IPS-18a (cell line): ENCODE measurements at regions not wholly inside any gene's neighbourhood (a gene's known extent, or its start where the extent isn't known, plus 50 kb on each side); places are given as distances from the start of the nearest gene placed in this dataset.

Experiments used
- H3K27ac ChIP-seq: one replicate; pipeline ENCODE4 v1.5.1; 2013; ENCODE audit warnings: low read length
- H3K27me3 ChIP-seq: one replicate; pipeline ENCODE4 v1.6.1; 2013; ENCODE audit warnings: mild to moderate bottlenecking, low read length; ENCODE audit not compliant: control insufficient read depth, insufficient read depth
- H3K36me3 ChIP-seq: one replicate; pipeline ENCODE4 v1.6.1; 2013; ENCODE audit warnings: low read depth, low read length; ENCODE audit not compliant: control insufficient read depth
- H3K4me1 ChIP-seq: one replicate; pipeline ENCODE4 v1.6.1; 2013; ENCODE audit warnings: low read depth, low read length; ENCODE audit not compliant: control insufficient read depth
- H3K4me3 ChIP-seq: one replicate; pipeline ENCODE4 v1.5.1; 2013; ENCODE audit warnings: low read length
- H3K9ac ChIP-seq: one replicate; pipeline ENCODE4 v1.6.1; 2013; ENCODE audit warnings: mild to moderate bottlenecking, low read length, moderate library complexity
- H3K9me3 ChIP-seq: one replicate; pipeline ENCODE4 v1.6.1; 2013; ENCODE audit warnings: low read depth, low read length; ENCODE audit not compliant: control insufficient read depth

GRCh38 chr11:15541079-15541478 lies 426.4 kb downstream of the INSC start:
- no peaks in the 10 kb centered on the region for H3K27me3 ChIP-seq

GRCh38 chr11:15544353-15544752 lies 429.6 kb downstream of the INSC start:
- no peaks in the 10 kb centered on the region for H3K9me3 ChIP-seq
- H3K27ac ChIP-seq: no peak overlapping the region
- H3K9ac ChIP-seq: no peak overlapping the region
- H3K4me1 ChIP-seq: peaks cover 7% of the 10 kb centered on the region
- no peaks in the 10 kb centered on the region for H3K36me3 ChIP-seq
- no peaks in the 10 kb centered on the region for H3K27me3 ChIP-seq
- H3K4me3 ChIP-seq: no peak overlapping the region

More at GRCh38 chr11:15541079-15541478, 426.4 kb downstream of the INSC start:
- no peaks in the 10 kb centered on the region for H3K36me3 ChIP-seq
- H3K4me1 ChIP-seq: no peaks in the 10 kb centered on the region
- H3K4me3 ChIP-seq: no peak overlapping the region
- H3K27ac ChIP-seq: no peak overlapping the region
- H3K9me3 ChIP-seq: no peaks in the 10 kb centered on the region
- no peak overlapping the region for H3K9ac ChIP-seq

DNA sequence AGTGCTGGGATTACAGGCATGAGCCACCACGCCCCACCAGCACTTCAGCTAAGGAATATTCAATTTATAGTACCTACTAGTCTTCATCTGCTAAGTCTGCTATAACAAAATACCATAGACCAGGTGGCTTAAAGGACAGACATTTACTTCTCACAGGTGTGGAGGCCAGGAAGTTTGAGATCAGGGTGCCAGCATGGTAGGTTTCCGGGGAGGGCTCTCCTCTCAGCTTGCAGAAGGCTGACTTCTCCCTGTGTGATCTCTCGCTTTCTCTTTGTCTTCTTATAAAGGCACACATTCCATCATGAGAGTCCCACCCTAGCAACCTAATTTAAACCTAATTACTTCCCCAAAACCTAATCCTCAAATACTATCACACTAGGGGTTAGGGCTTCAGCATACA lies 433.0 kb downstream of the INSC start:
- no peaks in the 10 kb centered on the region for H3K9me3 ChIP-seq
- H3K36me3 ChIP-seq: no peaks in the 10 kb centered on the region
- no peak overlapping the region for H3K27ac ChIP-seq
- H3K4me1 ChIP-seq: peaks cover 35% of the 10 kb centered on the region
- no peak overlapping the region for H3K4me3 ChIP-seq
- no peaks in the 10 kb centered on the region for H3K27me3 ChIP-seq
- H3K9ac ChIP-seq: no peak overlapping the region

DNA sequence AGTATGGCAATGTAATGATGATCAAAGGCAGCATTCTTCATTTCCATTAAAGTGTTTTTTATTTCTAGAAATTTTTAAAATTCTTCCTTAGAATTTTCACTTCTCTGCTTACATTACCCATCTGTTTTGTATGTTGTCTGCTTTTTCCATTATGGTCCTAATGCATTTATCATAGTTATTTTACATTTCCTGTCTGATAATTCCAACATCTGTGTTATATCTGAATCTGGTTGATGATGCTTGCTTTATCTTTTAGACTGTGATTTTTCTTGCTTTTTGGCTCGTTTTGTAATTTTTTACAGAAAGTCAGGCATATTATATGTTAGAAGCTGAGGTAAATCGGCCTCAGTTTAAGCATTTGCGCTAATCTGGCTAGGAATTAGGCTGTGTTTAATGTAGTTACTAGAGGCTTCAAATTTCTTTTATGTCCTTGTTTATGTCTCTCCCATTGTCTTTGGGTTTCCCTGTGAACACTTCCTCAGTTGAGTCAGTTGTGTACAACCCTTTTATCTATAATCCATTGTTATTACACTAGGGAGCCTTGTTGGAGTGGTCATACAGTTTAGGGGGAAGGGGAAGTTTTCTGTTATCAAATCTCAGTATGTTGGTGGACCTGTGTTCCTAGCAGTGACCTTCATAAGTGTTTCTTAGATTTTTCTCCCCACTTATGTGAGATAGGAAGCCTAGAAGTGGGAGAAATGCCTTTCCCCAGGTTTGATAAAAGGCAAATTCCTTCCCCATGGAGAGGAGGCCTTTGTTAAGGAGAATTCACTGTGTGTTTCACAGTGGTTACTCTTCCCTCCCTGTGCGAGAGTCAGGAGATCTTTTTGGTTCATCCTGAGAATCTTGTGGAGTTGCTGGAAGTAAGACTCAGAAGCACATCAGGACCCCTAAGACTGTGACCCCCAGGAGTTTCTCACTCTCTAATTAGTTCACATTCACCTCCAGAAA lies 437.5 kb downstream of the INSC start:
- peak overlapping the region; percentile 19 for H3K9ac ChIP-seq
- H3K4me1 ChIP-seq: peaks cover 65% of the 10 kb centered on the region
- no peaks in the 10 kb centered on the region for H3K9me3 ChIP-seq
- no peaks in the 10 kb centered on the region for H3K27me3 ChIP-seq
- H3K4me3 ChIP-seq: peak overlapping the region; percentile 37
- peak overlapping the region; percentile 55 for H3K27ac ChIP-seq
- no peaks in the 10 kb centered on the region for H3K36me3 ChIP-seq

DNA sequence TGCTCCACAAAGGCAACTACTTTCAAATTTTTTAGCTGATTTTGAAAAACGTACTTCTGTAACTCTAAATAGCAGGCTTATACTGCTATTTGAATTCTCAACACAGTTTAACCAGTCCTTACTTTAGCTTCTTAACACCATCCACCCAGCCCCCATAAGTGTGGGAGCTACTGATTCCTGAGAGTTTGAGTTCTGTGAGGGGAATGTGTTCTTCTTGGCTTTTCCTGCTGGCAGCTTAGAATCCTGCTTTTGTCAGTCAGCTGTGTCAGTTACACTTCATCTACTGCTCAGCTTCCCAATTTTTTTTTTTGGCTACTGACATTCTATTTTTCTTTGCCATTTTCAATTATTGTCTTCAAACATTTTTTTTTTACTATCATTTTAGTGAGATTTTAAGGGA lies 440.4 kb downstream of the INSC start:
- Histone ChIP-seq H3K27ac (peak overlapping the region; percentile 56), H3K36me3 (no peaks in the 10 kb centered on the region), H3K4me3 (no peak overlapping the region), H3K9ac (peak overlapping the region; percentile 30), H3K4me1 (peaks cover 72% of the 10 kb centered on the region), H3K27me3 (no peaks in the 10 kb centered on the region), H3K9me3 (no peaks in the 10 kb centered on the region)

- H3K27ac ChIP-seq: no peak overlapping the region
- no peaks in the 10 kb centered on the region for H3K27me3 ChIP-seq
- no peak overlapping the region for H3K4me3 ChIP-seq
- peaks cover 51% of the 10 kb centered on the region for H3K4me1 ChIP-seq
- H3K9ac ChIP-seq: no peak overlapping the region
- no peaks in the 10 kb centered on the region for H3K36me3 ChIP-seq
- H3K9me3 ChIP-seq: no peaks in the 10 kb centered on the region
Measured at GRCh38 chr11:15557457-15558230, 442.9 kb downstream of the INSC start.

GRCh38 chr11:15558513-15559181 lies 443.9 kb downstream of the INSC start:
- peaks cover 47% of the 10 kb centered on the region for H3K4me1 ChIP-seq
- H3K27me3 ChIP-seq: no peaks in the 10 kb centered on the region
- no peak overlapping the region for H3K9ac ChIP-seq

GRCh38 chr11:15560689-15561467 lies 446.2 kb downstream of the INSC start:
- Histone ChIP-seq H3K9ac (no peak overlapping the region), H3K4me1 (peaks cover 27% of the 10 kb centered on the region), H3K27ac (no peak overlapping the region), H3K9me3 (no peaks in the 10 kb centered on the region), H3K27me3 (no peaks in the 10 kb centered on the region), H3K4me3 (no peak overlapping the region), H3K36me3 (no peaks in the 10 kb centered on the region)

More at GRCh38 chr11:15558513-15559181, 443.9 kb downstream of the INSC start:
- no peaks in the 10 kb centered on the region for H3K36me3 ChIP-seq
- no peaks in the 10 kb centered on the region for H3K9me3 ChIP-seq
- H3K27ac ChIP-seq: no peak overlapping the region
- H3K4me3 ChIP-seq: peak overlapping the region; percentile 12

GRCh38 chr11:15562230-15562629 lies 447.5 kb downstream of the INSC start:
- Histone ChIP-seq H3K27me3 (no peaks in the 10 kb centered on the region), H3K27ac (no peak overlapping the region), H3K9ac (no peak overlapping the region), H3K4me3 (no peak overlapping the region), H3K4me1 (peaks cover 27% of the 10 kb centered on the region), H3K9me3 (no peaks in the 10 kb centered on the region), H3K36me3 (no peaks in the 10 kb centered on the region)

- Histone ChIP-seq H3K27me3 (no peaks in the 10 kb centered on the region), H3K27ac (no peak overlapping the region), H3K36me3 (no peaks in the 10 kb centered on the region), H3K9me3 (no peaks in the 10 kb centered on the region), H3K4me3 (no peak overlapping the region), H3K9ac (no peak overlapping the region), H3K4me1 (peaks cover 21% of the 10 kb centered on the region)
Measured at GRCh38 chr11:15563054-15563453, 448.3 kb downstream of the INSC start.

- H3K4me1 ChIP-seq: peaks cover 6% of the 10 kb centered on the region
- no peaks in the 10 kb centered on the region for H3K27me3 ChIP-seq
- H3K9me3 ChIP-seq: no peaks in the 10 kb centered on the region
- no peak overlapping the region for H3K27ac ChIP-seq
- H3K4me3 ChIP-seq: no peak overlapping the region
- H3K36me3 ChIP-seq: no peaks in the 10 kb centered on the region
- no peak overlapping the region for H3K9ac ChIP-seq
Measured at GRCh38 chr11:15565880-15566279, 451.2 kb downstream of the INSC start.
